Keratinocyte (primary cell): ENCODE measurements at regions not wholly inside any gene's neighbourhood (a gene's known extent, or its start where the extent isn't known, plus 50 kb on each side); places are given as distances from the start of the nearest gene placed in this dataset.

Experiments used
- DNase-seq: peaks from one replicate; pipeline ENCODE4 v3.0.0-alpha.2; 2011; ENCODE audit warnings: low read depth, missing footprints, low spot score
- FAIRE-seq: peaks from 2 replicates; lab custom pipeline; 2011; peaks lifted over from hg19 to GRCh38; lab: Jason Lieb, UNC
- H2AFZ ChIP-seq: 2 replicates; pipeline ENCODE4 v1.6.0; 2012; ENCODE audit warnings: low read length, control low read depth, inconsistent platforms; ENCODE audit not compliant: control insufficient read depth
- H3K27ac ChIP-seq: 2 replicates; pipeline ENCODE4 v1.5.1; 2011; ENCODE audit warnings: low read length; ENCODE audit not compliant: control insufficient read depth, insufficient read depth
- H3K27me3 ChIP-seq: 3 replicates; pipeline ENCODE4 v1.6.0; 2011; ENCODE audit warnings: low read length; ENCODE audit not compliant: control insufficient read depth, insufficient read depth; ENCODE audit errors: extremely low read depth
- H3K36me3 ChIP-seq, 2 experiments: 2 replicates in 1 of 2; 3 replicates in 1 of 2; pipeline ENCODE4 v1.5.1; 2011; ENCODE audit warnings: low read length in 2 of 2, mild to moderate bottlenecking in 1 of 2; ENCODE audit not compliant: control insufficient read depth in 2 of 2, insufficient read depth in 2 of 2; ENCODE audit errors: extremely low read depth in 1 of 2
- H3K4me1 ChIP-seq: 3 replicates; pipeline ENCODE4 v1.5.1; 2011; ENCODE audit warnings: low read length; ENCODE audit not compliant: control insufficient read depth, insufficient read depth; ENCODE audit errors: extremely low read depth
- H3K4me2 ChIP-seq: 3 replicates; pipeline ENCODE4 v1.6.0; 2011; ENCODE audit warnings: low read depth, low read length; ENCODE audit not compliant: control insufficient read depth, insufficient read depth; ENCODE audit errors: extremely low read depth
- H3K4me3 ChIP-seq, 3 experiments: fragments of 200-600 bp in 1 of 3; sonication (generic) in 1 of 3; 2 replicates in 2 of 3; 3 replicates in 1 of 3; pipeline ENCODE4 v1.5.1; 2011 to 2016; ENCODE audit warnings: low read length in 3 of 3, mild to moderate bottlenecking in 3 of 3, control low read depth in 2 of 3, inconsistent platforms in 1 of 3, low read depth in 1 of 3, mixed read lengths in 1 of 3, mixed run types in 1 of 3, moderate library complexity in 1 of 3; ENCODE audit not compliant: control insufficient read depth in 2 of 3, insufficient read depth in 2 of 3; ENCODE audit errors: extremely low read depth in 1 of 3
- H3K79me2 ChIP-seq: 2 replicates; pipeline ENCODE4 v1.6.0; 2012; ENCODE audit warnings: low read length; ENCODE audit not compliant: control insufficient read depth, insufficient read depth
- H3K9ac ChIP-seq: 3 replicates; pipeline ENCODE4 v1.6.0; 2011; ENCODE audit warnings: low read length; ENCODE audit not compliant: control insufficient read depth, insufficient read depth; ENCODE audit errors: extremely low read depth
- H3K9me1 ChIP-seq: 3 replicates; pipeline ENCODE4 v1.6.0; 2011; ENCODE audit warnings: low read length; ENCODE audit not compliant: control insufficient read depth, insufficient read depth; ENCODE audit errors: extremely low read depth
- H3K9me3 ChIP-seq: 2 replicates; pipeline ENCODE4 v1.5.1; 2012; ENCODE audit warnings: low read depth, low read length; ENCODE audit not compliant: control insufficient read depth
- H4K20me1 ChIP-seq: 3 replicates; pipeline ENCODE4 v1.6.0; 2011; ENCODE audit warnings: low read length; ENCODE audit not compliant: control insufficient read depth, insufficient read depth; ENCODE audit errors: extremely low read depth
- CTCF ChIP-seq, 3 experiments: IDR thresholded peaks in 1 of 3; conservative IDR thresholded peaks in 1 of 3; optimal IDR thresholded peaks in 1 of 3; 2 replicates in 2 of 3; 3 replicates in 1 of 3; pipeline versions ENCODE3 to v1.5.1; 2011; ENCODE audit warnings: low read length in 3 of 3, mild to moderate bottlenecking in 3 of 3, moderate library complexity in 2 of 3, control low read depth in 1 of 3, inconsistent platforms in 1 of 3; ENCODE audit not compliant: insufficient read depth in 2 of 3; ENCODE audit errors: extremely low read depth in 1 of 3
- EZH2 ChIP-seq: IDR thresholded peaks from one replicate; pipeline ENCODE4 v1.6.1; 2012; ENCODE audit warnings: inconsistent platforms, mild to moderate bottlenecking, low read length, moderate library complexity
- dilution Hi-C: fragments of 300-500 bp; cut with MboI; formaldehyde crosslinking; loops from one replicate; pipeline ENCODE4 v1.7.0; 2020; ENCODE audit warnings: low sequenced_read_pairs; ENCODE audit not compliant: extremely low pct_ligation_motif_present

DNA sequence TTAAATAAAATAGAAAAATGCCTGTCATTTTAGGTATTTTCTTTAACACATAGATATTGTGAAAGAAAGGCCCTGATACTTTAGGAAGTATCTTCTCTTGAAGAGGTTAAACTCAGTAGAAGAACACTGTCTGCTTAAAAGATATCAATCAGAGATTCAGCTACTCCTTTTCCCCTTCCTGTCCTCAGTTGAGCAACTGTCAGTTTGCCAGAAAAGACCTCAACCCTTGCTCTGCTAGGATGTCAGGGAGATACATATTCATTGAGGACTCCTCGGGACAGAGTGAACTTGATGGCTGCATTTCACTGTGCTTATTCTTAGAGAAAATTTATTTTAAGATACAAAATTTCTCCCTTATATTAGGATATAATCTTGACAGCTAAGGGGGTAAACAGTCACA is 173.6 kb upstream of the CACNA2D1 start:
- no peaks in the 10 kb centered on the region for H4K20me1 ChIP-seq
- no peak overlapping the region for H3K4me3 ChIP-seq
- TF ChIP-seq CTCF (optimal IDR thresholded peaks at IDR 0.05 in 1 of 3, IDR thresholded peaks at IDR 0.05 in 1 of 3, conservative IDR thresholded peaks at IDR 0.05 in 1 of 3; ENCODE audit: extremely low read depth in 1 of 3, insufficient read depth in 2 of 3, low read length in 3 of 3) (no peak), EZH2 (no peak)
- no peaks in the 10 kb centered on the region for H3K36me3 ChIP-seq
- H3K27me3 ChIP-seq, result peaks cover 3% of the 10 kb centered on the region
- no peaks in the 10 kb centered on the region for H3K9me3 ChIP-seq
- FAIRE-seq (no peak), DNase-seq (no peak)
- dilution Hi-C loops, result no loop called here
- H2AFZ ChIP-seq, result no peak overlapping the region
- H3K27ac ChIP-seq, result no peak overlapping the region
- no peaks in the 10 kb centered on the region for H3K79me2 ChIP-seq
- no peaks in the 10 kb centered on the region for H3K9me1 ChIP-seq
- H3K4me2 ChIP-seq, result no peak overlapping the region
- no peak overlapping the region for H3K9ac ChIP-seq
- no peaks in the 10 kb centered on the region for H3K4me1 ChIP-seq

GRCh38 chr7:82616059-82616728 is 172.6 kb upstream of the CACNA2D1 start:
- no peaks in the 10 kb centered on the region for H4K20me1 ChIP-seq
- H3K9me3 ChIP-seq, result no peaks in the 10 kb centered on the region
- dilution Hi-C loops, result no loop called here
- H3K9ac ChIP-seq, result no peak overlapping the region
- TF ChIP-seq EZH2, result no peak
- no peak for TF ChIP-seq CTCF (optimal IDR thresholded peaks at IDR 0.05 in 1 of 3, IDR thresholded peaks at IDR 0.05 in 1 of 3, conservative IDR thresholded peaks at IDR 0.05 in 1 of 3; ENCODE audit: extremely low read depth in 1 of 3, insufficient read depth in 2 of 3, low read length in 3 of 3)
- H3K4me1 ChIP-seq, result no peaks in the 10 kb centered on the region
- H3K4me2 ChIP-seq, result no peak overlapping the region
- H3K36me3 ChIP-seq, result no peaks in the 10 kb centered on the region
- H2AFZ ChIP-seq, result no peak overlapping the region
- H3K9me1 ChIP-seq, result no peaks in the 10 kb centered on the region
- H3K27me3 ChIP-seq, result peaks cover 3% of the 10 kb centered on the region
- no peak overlapping the region for H3K4me3 ChIP-seq
- H3K79me2 ChIP-seq, result no peaks in the 10 kb centered on the region
- DNase-seq (no peak), FAIRE-seq (no peak)
- no peak overlapping the region for H3K27ac ChIP-seq
